KBM-7 (cell line): ENCODE measurements at regions not wholly inside any gene's neighbourhood (a gene's known extent, or its start where the extent isn't known, plus 50 kb on each side); places are given as distances from the start of the nearest gene placed in this dataset.

Experiments
- DNase-seq: peaks from one replicate; pipeline ENCODE4 v3.0.0-alpha.2; 2015
- in situ Hi-C: fragments of 300-500 bp; cut with MboI; formaldehyde crosslinking; loops from 2 replicates; pipeline ENCODE4 v1.14.3; 2020; ENCODE audit warnings: low sequenced_read_pairs, low pct_unique_long_range_greater_than_20kb, mixed read lengths

DNA sequence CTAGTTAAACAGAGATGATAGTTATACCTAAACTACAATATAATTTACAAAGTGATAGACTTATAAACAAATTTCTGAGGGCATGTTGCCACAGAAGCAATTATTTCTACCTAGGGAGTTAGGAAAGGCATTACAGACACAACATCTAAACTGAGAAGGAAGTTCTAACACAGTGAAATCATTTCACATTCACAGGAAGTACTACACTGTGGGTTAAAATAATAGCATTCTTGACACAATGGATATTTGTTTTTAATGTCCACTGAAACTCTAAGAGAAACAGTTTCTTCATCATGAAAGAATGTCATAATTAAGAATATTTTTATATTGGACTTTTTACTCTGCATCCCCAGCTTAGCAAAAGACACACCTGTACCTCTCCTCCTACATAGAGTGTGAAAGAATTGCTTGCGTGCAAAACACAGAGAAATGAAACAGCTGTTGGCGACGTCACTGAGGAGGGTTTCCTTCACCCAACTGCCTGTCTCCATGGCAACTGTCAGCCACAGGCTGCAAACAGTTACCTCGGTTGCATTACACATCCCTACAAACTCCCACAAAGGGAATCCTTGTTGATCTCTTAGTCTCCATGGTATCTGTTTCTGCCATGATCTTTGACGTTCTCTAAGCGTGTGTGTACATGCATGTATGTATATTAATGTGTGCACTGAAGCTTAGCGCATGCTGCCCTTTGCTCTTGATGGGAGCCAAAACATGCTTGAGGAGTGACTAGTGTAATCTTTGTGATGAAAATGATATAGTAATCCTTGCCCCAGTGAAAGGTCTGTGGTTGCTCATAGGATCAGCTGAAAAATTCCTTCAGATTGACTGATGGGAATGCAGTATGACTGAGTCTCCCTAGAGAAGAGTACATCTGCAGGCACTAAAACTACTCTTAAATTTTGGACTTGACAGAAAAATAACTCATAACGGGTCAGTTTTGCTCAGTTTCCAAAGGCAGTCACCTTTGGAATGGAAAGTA is 168.5 kb downstream of the ACTL7B start:
- no peak for DNase-seq

DNA sequence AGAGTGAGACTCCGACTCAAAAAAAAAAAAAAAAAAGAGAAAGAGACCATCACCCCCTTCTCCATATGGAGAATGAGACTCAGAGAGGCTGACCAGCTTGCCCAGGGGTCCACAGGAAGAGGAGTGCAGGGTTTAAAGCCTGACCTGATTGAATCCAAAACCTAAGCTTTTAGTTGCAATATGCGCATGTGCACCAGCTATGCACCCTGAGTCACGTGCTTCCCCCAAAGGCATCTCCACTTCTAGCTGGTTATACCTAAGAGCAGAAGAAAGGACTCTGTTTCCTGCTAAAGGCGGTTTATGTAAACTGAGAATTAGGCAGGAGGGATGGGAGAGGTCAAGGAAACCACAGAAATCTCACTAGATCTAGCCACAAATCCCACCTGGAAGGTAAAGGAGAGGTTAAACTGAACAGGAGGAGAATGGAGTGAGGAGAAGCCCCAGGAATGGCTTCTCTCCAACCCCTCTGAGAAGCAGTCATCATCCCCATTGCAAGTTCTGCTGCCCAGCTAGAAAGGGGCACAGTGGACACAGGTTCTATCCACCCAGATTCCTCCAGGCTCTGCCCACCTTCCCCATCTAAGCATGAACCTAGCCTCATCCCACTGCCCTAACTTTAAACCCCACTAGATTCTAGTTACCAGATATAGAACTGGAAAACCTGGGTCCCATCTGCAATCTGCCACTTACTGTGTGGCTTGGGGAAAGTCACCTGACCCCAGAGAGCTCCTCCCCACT is 171.3 kb downstream of the ACTL7B start:
- in situ Hi-C loops: no loop called here
- DNase-seq: no peak

More for the DNA sequence above, 168.5 kb downstream of the ACTL7B start:
- in situ Hi-C loops: no loop called here

DNA sequence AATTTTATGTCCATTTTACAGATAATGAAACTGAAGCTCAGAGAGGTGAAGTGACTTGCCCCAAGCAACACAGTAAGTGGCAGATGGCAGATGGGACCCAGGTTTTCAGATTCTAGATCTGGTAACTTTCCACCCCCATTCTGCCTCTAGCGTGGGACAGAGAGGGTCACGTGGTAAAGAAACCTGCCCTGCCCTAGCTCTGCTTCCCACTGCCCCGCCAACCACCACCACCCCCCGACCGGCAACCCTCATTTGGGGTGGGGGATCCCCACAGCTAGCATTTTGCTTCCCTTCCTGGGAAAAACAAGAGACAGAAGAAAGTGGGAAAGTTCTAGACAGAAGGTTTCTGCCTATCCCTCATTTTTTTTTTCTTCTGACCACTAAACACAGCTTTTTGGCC is 172.5 kb downstream of the ACTL7B start:
- DNase-seq: no peak
- in situ Hi-C loops: no loop called here

DNA sequence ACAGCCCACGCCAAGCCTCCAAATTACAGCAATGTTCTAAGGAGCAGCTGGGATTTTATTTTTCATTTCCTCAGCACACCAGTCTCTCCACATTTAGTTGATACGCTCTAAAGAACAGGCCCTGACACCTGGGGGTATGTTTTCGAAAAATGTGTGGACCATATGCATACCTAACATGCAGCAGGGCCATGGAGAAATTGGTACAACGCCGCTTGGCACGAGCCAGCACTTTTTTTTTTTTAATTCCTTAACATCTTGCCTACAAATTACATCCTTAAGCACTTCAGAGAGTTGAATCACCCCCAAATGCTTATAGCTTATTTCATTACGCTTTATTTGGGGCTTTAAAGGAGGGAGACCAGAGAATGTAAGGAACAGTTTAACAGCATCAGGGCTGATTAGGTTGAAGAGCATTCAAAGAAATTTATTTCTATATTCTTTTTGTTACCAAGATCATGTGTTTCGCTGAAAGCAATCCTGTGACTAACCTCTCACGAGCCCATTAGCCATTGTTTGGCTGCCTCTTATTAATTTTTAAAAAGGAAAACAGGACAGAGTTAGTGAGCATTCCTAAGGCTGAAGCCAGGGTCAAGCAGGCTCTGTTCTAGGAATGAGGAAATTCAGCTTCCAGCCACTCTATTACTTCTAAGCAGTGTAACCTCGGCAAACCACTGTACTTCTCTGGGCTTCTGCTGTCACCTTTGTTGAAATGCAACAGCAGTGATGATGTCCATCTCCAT is 173.8 kb downstream of the ACTL7B start:
- no peak for DNase-seq
- in situ Hi-C loops: no loop called here

DNA sequence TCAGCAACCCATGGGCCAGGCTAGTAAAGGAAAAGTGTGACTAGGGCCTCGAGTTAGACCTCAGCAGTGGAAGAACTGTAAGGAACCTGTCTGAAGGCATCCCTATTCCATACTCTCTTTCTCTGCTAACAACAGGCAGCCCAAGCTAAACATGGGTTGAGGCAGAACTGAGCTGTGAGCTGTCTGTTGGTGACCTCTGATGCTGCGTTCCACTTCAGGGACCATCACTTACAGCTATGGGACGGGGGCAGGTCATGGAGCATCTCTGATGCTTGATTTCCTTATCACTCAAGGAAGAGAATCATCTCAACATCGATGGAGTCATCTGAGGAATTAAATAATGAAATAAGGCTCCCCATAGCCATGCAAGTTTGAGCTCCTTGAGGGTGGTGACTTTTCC is 174.8 kb downstream of the ACTL7B start:
- no peak for DNase-seq
- in situ Hi-C loops: no loop called here

DNA sequence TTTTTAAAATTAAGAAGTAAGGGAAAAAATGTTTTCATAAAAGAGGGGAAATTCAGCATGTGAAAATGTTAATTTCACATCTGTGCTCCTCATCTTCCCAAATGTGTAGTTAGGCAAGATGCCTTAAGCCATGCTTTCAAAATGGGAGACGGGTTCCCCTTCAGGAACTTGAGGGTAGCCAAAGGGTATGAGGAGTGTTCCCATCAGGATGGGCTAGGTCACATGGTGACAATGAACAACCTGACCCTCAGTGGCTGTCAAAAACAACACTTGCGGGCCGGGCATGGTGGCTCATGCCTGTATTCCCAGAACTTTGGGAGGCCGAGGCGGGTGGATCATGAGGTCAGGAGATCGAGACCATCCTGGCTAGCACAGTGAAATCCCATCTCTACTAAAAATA is 178.0 kb downstream of the ACTL7B start:
- in situ Hi-C loops: no loop called here
- DNase-seq: no peak

DNA sequence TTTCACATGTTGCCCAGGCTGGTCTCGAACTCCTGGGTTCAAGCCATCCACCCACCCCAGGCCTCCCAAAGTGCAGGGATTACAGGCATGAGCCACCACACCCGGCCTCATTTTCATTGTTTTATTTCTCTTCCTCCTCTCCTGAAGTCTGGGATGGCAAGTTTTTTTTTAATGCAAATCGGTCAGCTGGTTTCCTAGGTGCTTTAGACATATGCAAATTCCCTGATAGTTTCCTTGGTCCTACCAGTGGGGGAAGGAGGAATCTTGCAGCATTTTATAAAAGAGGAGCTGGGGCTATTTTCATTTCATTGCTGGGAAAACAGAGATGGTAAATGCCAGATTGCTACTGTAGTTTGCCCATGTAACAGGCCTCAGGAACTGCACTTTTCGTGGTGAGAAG is 179.4 kb downstream of the ACTL7B start:
- DNase-seq: no peak

DNA sequence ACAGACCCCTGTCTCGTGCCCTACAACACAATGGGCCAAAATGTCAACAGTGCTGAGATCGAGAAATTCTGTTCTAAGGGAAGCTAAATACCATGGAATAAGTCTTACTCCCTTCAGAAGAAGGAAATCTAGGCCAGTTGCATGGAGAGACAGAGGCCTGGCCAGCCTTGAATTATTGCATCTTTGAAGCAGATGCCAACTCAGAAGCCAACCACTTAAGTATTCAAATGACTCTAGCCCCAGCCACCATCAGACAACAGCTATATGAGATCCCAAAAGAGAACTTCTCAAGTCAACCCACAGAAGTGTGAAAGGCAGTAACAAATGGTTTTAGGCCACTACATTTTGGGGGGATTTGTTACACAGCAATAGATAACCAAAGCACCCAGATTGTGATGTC is 180.1 kb downstream of the ACTL7B start:
- DNase-seq: no peak
- in situ Hi-C loops: no loop called here

More for the DNA sequence above, 179.4 kb downstream of the ACTL7B start:
- in situ Hi-C loops: no loop called here

DNA sequence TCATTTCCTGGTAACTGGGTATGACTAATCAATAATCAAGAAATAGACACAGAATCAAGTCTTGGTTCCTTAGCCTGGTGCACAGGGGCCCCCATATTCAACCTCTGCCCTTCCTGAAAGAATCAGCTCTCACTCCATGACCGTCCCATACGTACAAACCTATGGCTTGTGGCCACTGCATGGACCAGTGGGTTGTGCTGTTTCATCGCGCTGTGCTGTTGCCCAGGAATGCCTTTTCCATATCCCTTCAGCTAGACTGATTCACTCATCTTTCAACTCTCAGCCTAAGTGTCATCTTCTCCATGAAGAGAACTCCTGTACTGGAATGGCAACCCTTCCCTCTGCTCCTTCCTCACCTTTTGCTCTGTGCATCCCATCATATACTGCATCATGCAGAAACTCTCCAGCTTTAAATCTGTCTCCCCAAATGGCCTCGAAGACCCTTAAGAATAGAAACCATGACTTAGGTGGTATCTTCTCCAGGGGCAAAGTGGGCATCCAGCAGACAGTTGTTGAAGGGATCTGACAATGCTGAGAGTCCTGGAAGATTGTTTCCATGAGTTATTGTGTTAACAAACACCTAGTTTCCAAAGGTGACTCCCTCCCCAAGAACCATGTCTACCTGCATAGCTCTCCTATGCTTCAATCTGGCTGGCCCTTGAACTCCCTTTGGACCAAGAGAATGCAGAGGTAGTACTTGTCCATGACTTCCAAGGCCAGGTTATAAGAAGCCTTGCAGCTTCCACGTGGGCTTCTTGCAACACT is 180.8 kb downstream of the ACTL7B start:
- in situ Hi-C loops: no loop called here
- DNase-seq: no peak

DNA sequence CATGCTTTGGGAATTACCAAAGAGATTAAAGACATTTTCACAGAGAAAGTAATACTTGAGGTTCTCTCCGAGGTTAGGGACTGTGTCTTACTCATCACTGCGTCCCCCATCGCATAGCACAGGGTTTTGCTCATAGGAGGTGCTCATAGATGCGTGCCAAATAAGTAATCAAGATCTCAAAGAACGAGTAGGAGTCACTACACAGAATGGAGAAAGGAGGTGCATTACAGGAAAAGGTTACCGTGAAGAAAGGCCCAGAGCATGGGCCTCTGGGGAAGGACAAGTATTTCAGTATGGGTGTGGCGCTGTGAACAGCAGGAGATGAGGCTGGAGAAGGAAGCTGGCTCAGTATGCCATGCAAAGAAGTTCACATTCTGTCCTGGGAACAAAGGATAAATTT is 182.4 kb downstream of the ACTL7B start:
- DNase-seq: no peak
- in situ Hi-C loops: no loop called here

DNA sequence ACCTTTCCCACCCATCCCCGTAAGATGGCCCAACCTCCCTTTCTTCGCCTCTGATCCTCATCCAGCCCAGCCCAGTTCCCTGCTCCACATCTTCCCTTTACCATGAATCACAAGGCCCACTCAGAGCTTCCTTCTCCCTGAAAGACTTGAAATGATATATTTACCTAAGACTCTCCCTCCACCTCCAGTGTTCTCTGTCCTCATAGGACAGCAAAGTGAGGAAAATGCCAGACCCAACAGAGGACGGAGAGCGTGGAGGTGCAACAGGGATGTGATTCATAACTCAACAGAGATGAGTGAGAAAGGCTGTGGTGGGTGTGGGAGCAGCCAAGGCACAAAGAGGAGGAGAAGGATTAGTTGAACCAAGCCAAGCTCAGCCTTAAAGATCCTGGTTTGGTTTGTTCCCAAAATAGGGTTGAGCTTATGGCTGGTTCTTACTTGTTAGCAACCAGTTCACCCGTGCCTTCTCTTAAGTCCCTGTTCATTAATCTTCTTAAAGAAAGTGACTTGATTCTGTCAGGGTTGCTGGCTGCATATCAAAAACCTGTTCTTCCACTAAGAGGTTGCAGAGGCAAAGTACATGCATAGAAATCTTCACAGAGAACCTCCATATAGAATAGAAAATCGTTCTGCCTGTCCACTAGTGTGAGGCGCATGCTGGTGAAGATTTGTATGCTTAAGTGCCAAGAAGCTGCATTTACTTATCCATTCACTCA is 183.2 kb downstream of the ACTL7B start:
- in situ Hi-C loops: no loop called here
- DNase-seq: no peak

DNA sequence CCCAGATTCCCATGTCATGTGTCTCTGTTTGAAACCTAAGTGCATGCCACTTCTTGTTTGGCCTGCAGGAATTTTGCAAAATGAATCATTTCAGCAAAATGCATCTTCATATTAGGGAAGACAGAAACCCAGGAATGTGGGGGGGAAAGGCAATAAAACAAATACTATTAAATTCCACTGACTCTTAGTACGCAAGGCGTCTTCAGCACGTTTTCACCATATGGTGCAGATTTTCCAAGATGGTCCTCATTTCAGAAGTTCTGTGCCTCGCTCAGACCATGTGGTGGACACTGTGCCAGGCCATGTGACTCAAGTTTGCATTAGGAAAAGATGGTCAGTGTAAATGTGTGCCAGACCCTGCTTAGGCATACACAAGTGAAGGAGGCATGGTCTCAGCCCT is 184.0 kb downstream of the ACTL7B start:
- in situ Hi-C loops: no loop called here
- no peak for DNase-seq

DNA sequence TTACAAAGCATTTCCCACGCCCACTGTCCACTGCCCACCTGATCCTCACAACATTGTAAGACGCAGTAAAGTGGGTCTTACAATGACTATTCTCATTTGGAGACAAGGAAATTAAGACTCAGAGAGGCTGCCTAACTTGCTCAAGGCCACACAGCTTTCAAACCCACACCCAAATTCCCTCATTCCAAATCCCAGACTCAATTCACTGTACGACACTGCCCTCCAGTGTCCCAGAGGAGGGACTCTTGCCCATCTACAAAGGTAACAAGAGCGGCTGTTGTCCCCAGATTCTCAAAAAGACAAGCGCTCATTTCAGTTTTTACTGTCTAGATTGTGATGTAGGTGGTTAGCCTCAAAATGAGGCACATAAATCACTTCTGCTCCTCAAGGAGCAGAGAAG is 184.6 kb downstream of the ACTL7B start:
- DNase-seq: no peak
- in situ Hi-C loops: no loop called here

DNA sequence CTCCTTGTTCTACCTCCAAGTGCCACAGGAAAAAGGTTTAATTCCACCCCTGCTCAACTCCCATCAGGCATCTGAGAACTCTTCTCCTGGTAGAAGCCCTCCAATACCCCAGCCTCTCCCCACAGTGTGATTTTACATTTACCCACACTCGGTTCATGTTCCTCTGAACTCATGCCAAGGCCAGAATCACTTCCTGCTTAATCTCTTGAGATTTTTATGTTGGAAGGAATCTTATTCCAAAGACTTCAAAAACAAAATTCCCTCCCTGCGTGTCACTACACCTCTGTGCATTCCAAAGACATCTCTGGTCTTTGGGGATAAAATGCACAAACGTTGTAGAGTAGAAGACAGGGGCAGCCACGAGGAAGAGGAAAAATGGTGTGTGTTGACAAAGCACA is 186.8 kb downstream of the ACTL7B start:
- DNase-seq: no peak
- in situ Hi-C loops: no loop called here

DNA sequence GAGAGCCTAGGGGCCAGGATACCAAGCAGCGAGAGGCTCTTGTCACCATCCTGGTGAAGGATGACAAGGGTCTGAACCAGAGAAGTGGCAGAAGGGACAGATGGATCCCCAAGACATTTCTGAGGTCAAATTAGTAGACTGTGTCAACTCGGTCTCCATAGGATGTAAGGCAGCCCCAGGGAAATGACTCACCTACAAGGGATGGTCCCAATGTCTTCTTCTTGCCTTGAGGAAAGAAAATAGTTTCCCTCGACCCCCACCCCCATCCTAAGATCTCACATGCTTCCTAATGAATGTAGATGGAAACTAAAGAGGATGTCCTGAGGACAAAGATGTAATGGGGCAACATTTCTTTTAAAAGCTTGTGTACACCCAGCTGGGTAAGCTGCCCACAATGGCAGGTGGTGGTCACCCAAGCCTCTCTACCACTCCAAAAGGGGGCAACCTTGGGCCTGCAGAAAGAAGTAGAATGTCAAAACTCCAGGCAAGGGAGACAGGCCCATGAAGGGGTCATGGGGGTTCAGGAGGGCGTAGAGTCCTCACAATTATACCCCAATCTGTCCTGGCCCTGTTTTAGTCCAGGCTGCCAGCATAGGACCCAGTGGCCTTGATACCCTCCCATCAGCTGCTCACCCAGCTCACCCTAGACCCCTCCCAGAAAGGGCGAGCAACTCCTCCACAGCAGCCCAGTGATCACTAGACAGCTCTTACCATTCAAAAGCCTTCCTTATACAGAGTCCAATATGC is 187.4 kb downstream of the ACTL7B start:
- DNase-seq: no peak
- in situ Hi-C loops: no loop called here

DNA sequence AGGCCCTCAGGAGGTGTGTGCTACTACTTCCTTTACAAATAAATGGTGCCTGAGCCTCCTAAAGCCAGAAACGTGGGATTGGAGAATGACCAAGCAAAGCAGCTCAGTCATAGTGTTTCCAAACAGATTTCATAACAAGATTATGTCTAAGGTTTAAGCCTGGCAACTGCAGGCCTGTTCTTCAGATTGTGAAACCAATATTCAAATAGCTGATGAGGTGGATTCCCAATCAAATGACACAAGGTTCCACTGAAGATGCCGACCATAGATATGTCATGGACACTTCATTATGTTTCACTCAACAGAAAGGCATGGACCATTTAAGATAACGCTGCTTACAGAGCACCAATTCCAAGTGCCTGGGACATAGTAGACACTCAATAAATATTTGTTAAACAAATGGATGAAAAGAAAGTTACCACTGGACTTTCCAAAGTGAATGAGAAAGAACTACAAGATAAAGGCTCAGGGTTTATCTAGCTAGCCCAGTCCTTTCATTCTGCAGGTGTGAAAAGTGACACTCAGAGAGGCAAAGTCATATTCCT is 189.5 kb downstream of the ACTL7B start:
- no peak for DNase-seq
- in situ Hi-C loops: no loop called here

DNA sequence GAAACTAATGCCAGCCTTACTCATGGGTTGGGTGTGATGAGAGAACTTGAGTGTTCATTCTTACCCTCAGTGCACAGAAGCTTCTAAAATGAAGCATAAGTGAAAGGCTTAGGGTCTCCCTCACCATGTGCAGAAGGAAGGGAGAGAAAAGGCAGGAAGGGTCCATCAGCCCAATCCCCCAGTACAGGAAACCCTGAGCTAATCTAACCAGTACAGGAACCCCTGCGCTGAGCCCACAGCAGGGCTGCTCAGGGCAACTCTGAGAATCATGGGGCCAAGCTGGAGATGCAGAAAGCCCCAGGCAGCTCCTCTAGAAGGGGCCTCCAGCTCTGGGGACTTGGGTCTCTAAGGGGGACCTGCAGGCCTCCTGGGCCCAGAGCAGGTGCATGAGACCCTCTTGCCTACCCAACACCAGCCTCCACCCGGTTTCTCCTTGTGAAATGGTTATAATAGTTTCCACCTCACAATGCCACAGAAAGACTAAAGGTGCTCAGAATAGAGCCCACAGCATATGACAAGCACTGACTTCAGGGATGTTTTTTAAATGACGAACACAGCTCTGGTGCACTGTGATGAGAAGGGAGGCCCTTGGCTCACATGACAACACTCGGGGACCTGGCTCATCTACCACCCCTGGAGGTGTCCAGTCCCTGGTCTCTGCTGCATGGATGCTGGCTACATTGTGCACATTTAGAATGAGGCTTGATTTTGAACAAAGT is 190.1 kb downstream of the ACTL7B start:
- DNase-seq: no peak
- in situ Hi-C loops: no loop called here
